OCI-LY7 (cell line): ENCODE measurements at regions not wholly inside any gene's neighbourhood (a gene's known extent, or its start where the extent isn't known, plus 50 kb on each side); places are given as distances from the start of the nearest gene placed in this dataset.

Experiments used
- BruUV-seq: library from RNA; stranded (reverse); fragments of 400-500 nt; replicated peaks from 2 replicates; lab custom pipeline; 2021; lab: Mats Ljungman, UMichigan
- CTCF ChIA-PET: fragments of 300-600 bp; sonication (Branson Sonifier 250); formaldehyde crosslinking; loops from one replicate; lab custom pipeline; 2022; ENCODE audit warnings: antibody characterized with exemption; ENCODE audit not compliant: unreplicated experiment; lab: Charles Lee
- POLR2A ChIA-PET: fragments of 300-600 bp; sonication (Branson Sonifier 250); formaldehyde crosslinking; loops from one replicate; lab custom pipeline; 2022; ENCODE audit warnings: antibody characterized with exemption; lab: Charles Lee
- DNase-seq: peaks from one replicate; pipeline ENCODE4 v3.0.0-alpha.2; 2015; ENCODE audit warnings: low spot score
- H2AFZ ChIP-seq: fragments of 200-600 bp; sonication (generic), shearing (Covaris generic); 2 replicates; pipeline ENCODE4 v1.6.1; 2014; ENCODE audit warnings: mild to moderate bottlenecking, antibody characterized with exemption, low read length, moderate library complexity
- H3K27ac ChIP-seq: fragments of 200-600 bp; sonication (generic); 2 replicates; pipeline ENCODE4 v1.5.1; 2014; ENCODE audit warnings: mixed run types, low read depth, mild to moderate bottlenecking, moderate library complexity, low read length, inconsistent platforms; ENCODE audit not compliant: poor library complexity, severe bottlenecking
- H3K36me3 ChIP-seq: fragments of 200-600 bp; sonication (generic); 2 replicates; pipeline ENCODE4 v1.6.1; 2014; ENCODE audit warnings: mild to moderate bottlenecking, antibody characterized with exemption, low read length, moderate library complexity, mixed read lengths; ENCODE audit not compliant: insufficient read depth
- H3K4me1 ChIP-seq: fragments of 200-600 bp; sonication (generic); 2 replicates; pipeline ENCODE4 v1.5.1; 2014; ENCODE audit warnings: mild to moderate bottlenecking, low read length; ENCODE audit not compliant: insufficient read depth, poor library complexity, severe bottlenecking
- H3K4me2 ChIP-seq: fragments of 200-600 bp; sonication (generic); 2 replicates; pipeline ENCODE4 v1.6.1; 2014; ENCODE audit warnings: mild to moderate bottlenecking, low read length
- H3K4me3 ChIP-seq: fragments of 200-600 bp; sonication (generic); 2 replicates; pipeline ENCODE4 v1.5.1; 2014; ENCODE audit warnings: mild to moderate bottlenecking, low read depth, low read length; ENCODE audit not compliant: poor library complexity, severe bottlenecking
- H3K79me2 ChIP-seq: fragments of 200-600 bp; sonication (generic); 2 replicates; pipeline ENCODE4 v1.6.1; 2016; ENCODE audit warnings: low read depth, mild to moderate bottlenecking, low read length, moderate library complexity, mixed read lengths; ENCODE audit not compliant: insufficient read depth
- H3K9me2 ChIP-seq: fragments of 200-600 bp; sonication (generic); 2 replicates; pipeline ENCODE4 v1.6.1; 2016; ENCODE audit warnings: mild to moderate bottlenecking, low read length, mixed read lengths; ENCODE audit not compliant: insufficient read depth
- H3K9me3 ChIP-seq: fragments of 200-600 bp; sonication (generic); 2 replicates; pipeline ENCODE4 v1.6.1; 2014; ENCODE audit warnings: mild to moderate bottlenecking, mixed run types, low read length, mixed read lengths
- H4K20me1 ChIP-seq: fragments of 200-600 bp; sonication (generic); 2 replicates; pipeline ENCODE4 v1.6.1; 2014; ENCODE audit warnings: mild to moderate bottlenecking, antibody characterized with exemption, low read length, moderate library complexity, mixed read lengths; ENCODE audit not compliant: insufficient read depth
- EZH2phosphoT487 ChIP-seq: fragments of 200-600 bp; sonication (generic); IDR thresholded peaks from 2 replicates; pipeline ENCODE4 v1.6.1; 2018; ENCODE audit warnings: low read depth, borderline replicate concordance, mild to moderate bottlenecking, mixed run types, antibody characterized with exemption, low read length, moderate library complexity, mixed read lengths
- intact Hi-C: fragments of 100-400 bp; cut with micrococcal nuclease; formaldehyde crosslinking; loops from one replicate; pipeline ENCODE4 v1.10.0; 2022; ENCODE audit not compliant: unreplicated experiment
- TF ChIP-seq, protein P1 (sequence below): fragments of 200-600 bp; sonication (generic); conservative IDR thresholded peaks from 2 replicates; pipeline ENCODE4 v1.5.1; 2014; ENCODE audit warnings: mild to moderate bottlenecking, antibody characterized with exemption, low read length, moderate library complexity, mixed read lengths

DNA sequence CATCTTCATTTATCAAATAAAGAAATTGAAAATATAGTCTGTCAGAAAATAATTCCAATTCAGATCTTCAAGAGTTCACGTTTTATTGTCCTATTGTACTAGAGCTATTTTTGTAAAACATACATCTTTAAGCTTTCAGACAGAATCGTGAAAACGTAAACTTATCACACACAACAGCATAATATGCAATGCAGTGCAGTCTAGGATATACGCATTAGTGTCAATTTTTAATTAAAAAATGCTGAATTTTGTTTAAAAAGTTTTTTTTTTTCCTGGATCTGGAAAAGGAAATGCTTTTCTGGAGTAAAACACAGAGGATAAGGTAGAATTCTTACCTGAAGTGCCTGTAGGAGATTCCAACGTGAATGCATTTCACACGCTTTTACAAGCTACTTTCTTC is 458.2 kb upstream of the KLF6 start:
- Histone ChIP-seq H3K27ac (no peak overlapping the region), H3K4me3 (no peak overlapping the region), H3K79me2 (no peaks in the 10 kb centered on the region), H3K9me2 (no peaks in the 10 kb centered on the region), H3K36me3 (no peaks in the 10 kb centered on the region), H3K9me3 (no peaks in the 10 kb centered on the region), H2AFZ (no peak overlapping the region), H4K20me1 (no peaks in the 10 kb centered on the region), H3K4me1 (no peaks in the 10 kb centered on the region), H3K4me2 (no peak overlapping the region)
- DNase-seq: no peak
- POLR2A ChIA-PET: no interaction called here
- CTCF ChIA-PET: no interaction called here
- BruUV-seq: no TSS peak
- intact Hi-C loops: no loop called here
- TF ChIP-seq, protein P1, sequence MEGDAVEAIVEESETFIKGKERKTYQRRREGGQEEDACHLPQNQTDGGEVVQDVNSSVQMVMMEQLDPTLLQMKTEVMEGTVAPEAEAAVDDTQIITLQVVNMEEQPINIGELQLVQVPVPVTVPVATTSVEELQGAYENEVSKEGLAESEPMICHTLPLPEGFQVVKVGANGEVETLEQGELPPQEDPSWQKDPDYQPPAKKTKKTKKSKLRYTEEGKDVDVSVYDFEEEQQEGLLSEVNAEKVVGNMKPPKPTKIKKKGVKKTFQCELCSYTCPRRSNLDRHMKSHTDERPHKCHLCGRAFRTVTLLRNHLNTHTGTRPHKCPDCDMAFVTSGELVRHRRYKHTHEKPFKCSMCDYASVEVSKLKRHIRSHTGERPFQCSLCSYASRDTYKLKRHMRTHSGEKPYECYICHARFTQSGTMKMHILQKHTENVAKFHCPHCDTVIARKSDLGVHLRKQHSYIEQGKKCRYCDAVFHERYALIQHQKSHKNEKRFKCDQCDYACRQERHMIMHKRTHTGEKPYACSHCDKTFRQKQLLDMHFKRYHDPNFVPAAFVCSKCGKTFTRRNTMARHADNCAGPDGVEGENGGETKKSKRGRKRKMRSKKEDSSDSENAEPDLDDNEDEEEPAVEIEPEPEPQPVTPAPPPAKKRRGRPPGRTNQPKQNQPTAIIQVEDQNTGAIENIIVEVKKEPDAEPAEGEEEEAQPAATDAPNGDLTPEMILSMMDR: no peak

DNA sequence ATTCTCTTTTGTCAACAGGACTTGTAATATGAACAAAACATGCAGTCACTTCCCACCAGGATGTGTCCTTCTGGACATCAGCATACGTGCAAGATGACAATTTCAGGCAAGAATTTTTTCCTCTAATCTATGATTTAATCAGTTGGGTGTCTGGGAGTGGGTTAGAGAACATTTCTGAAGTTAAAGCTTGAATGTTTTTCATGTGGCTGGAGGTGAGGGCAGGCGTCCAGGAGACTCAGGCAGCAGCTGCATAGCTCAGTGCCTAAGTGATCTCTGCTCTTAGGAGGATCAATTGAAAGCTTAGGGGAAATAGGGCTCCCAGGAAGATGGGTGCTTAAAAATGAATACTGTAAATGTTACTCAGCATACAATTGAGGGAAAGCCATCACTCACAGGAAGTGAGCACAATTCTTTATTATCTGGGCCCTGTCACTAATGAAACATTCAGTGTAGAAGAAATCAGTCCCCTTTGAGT is 457.6 kb upstream of the KLF6 start:
- TF ChIP-seq EZH2phosphoT487: no peak
- TF ChIP-seq, protein P1: no peak
- CTCF ChIA-PET: no interaction called here
- no peak overlapping the region for H3K4me2 ChIP-seq

DNA sequence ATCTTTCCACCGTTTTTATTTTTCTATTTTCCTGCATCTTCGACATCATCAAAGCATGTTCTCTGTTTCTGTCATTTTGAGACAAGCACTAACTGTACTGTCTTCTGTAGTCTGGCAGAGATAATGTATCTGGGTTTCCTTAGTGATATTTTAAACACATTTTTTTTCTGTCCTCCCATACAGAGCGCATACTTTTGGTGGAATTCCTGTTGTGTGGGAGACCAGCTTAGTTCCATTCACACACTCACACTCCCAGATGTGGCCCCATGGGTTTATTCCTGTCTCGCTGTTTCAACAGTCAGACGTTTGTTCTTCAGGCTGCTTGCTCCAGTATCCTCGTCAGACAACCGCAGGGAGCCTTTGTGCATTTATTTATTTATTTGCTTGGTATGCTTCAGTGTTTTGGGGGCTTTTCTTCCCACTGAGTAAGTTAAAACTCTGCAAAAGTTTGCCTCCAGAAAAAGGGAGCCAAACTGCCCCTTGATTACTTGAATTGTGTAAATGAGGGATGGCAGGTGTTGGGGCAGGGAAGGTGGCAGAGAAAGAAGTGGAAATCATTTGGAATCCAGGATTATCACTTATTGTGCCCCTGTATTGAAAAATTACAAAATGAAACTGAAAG is 456.8 kb upstream of the KLF6 start:
- TF ChIP-seq, protein P1: no peak
- TF ChIP-seq EZH2phosphoT487: no peak
- H3K79me2 ChIP-seq: no peaks in the 10 kb centered on the region
- no peaks in the 10 kb centered on the region for H4K20me1 ChIP-seq
- H3K27ac ChIP-seq: no peak overlapping the region
- CTCF ChIA-PET: no interaction called here
- H3K4me1 ChIP-seq: no peaks in the 10 kb centered on the region
- H3K4me3 ChIP-seq: no peak overlapping the region
- no peaks in the 10 kb centered on the region for H3K9me3 ChIP-seq
- POLR2A ChIA-PET: no interaction called here
- intact Hi-C loops: no loop called here
- H3K9me2 ChIP-seq: no peaks in the 10 kb centered on the region
- no peaks in the 10 kb centered on the region for H3K36me3 ChIP-seq
- DNase-seq: no peak
- no peak overlapping the region for H3K4me2 ChIP-seq
- no peak overlapping the region for H2AFZ ChIP-seq
- BruUV-seq: no TSS peak

More for the DNA sequence above, 457.6 kb upstream of the KLF6 start:
- DNase-seq: no peak
- no TSS peak for BruUV-seq
- no peaks in the 10 kb centered on the region for H3K79me2 ChIP-seq
- no peaks in the 10 kb centered on the region for H3K9me2 ChIP-seq
- no peak overlapping the region for H3K27ac ChIP-seq
- H4K20me1 ChIP-seq: no peaks in the 10 kb centered on the region
- no peaks in the 10 kb centered on the region for H3K36me3 ChIP-seq
- POLR2A ChIA-PET: no interaction called here
- no peaks in the 10 kb centered on the region for H3K4me1 ChIP-seq
- no peak overlapping the region for H3K4me3 ChIP-seq
- intact Hi-C loops: no loop called here
- H3K9me3 ChIP-seq: no peaks in the 10 kb centered on the region
- no peak overlapping the region for H2AFZ ChIP-seq
